MCF 10A (cell line): ENCODE measurements at regions not wholly inside any gene's neighbourhood (a gene's known extent, or its start where the extent isn't known, plus 50 kb on each side); places are given as distances from the start of the nearest gene placed in this dataset.
A peak's percentile ranks its signal among the peaks of the same experiment; 100 is the strongest.

Experiments used
- BruUV-seq: library from RNA; stranded (reverse); fragments of 400-500 nt; replicated peaks from 2 replicates; lab custom pipeline; 2021; lab: Mats Ljungman, UMichigan
- CTCF ChIA-PET: fragments of 300-600 bp; sonication (Branson Sonifier 250); formaldehyde crosslinking; extraction: SDS; loops from one replicate; lab custom pipeline; 2021; ENCODE audit warnings: antibody characterized with exemption, inconsistent platforms; lab: Yijun Ruan, JAX
- POLR2A ChIA-PET: fragments of 300-600, 350-650 bp; sonication (Branson Sonifier 250); formaldehyde crosslinking; extraction: SDS; loops from one replicate; lab custom pipeline; 2020; ENCODE audit warnings: antibody characterized with exemption, inconsistent platforms; lab: Yijun Ruan, JAX
- DNase-seq: peaks from one replicate; pipeline ENCODE4 v3.0.0-alpha.2; 2018; ENCODE audit not compliant: unreplicated experiment
- H3K27ac Mint-ChIP-seq: one replicate; pipeline ENCODE4 v1.8.0; 2022; ENCODE audit warnings: mild to moderate bottlenecking, low read depth, mixed read lengths; ENCODE audit not compliant: unreplicated experiment
- H3K27me3 Mint-ChIP-seq: one replicate; pipeline ENCODE4 v1.8.0; 2022; ENCODE audit warnings: mixed read lengths; ENCODE audit not compliant: insufficient read depth, unreplicated experiment
- H3K36me3 Mint-ChIP-seq: one replicate; pipeline ENCODE4 v1.8.0; 2022; ENCODE audit warnings: mild to moderate bottlenecking, moderate library complexity, mixed read lengths; ENCODE audit not compliant: insufficient read depth, unreplicated experiment
- H3K4me1 Mint-ChIP-seq: one replicate; pipeline ENCODE4 v1.8.0; 2022; ENCODE audit warnings: mixed read lengths; ENCODE audit not compliant: insufficient read depth, unreplicated experiment
- H3K4me3 Mint-ChIP-seq: one replicate; pipeline ENCODE4 v1.8.0; 2022; ENCODE audit warnings: mild to moderate bottlenecking, moderate library complexity, mixed read lengths; ENCODE audit not compliant: unreplicated experiment
- H3K9me3 Mint-ChIP-seq: one replicate; pipeline ENCODE4 v1.8.0; 2022; ENCODE audit warnings: mixed read lengths; ENCODE audit not compliant: unreplicated experiment
- CTCF ChIP-seq: fragments of 200-600 bp; IDR thresholded peaks from one replicate; pipeline ENCODE4 v1.8.0; 2022; ENCODE audit warnings: antibody characterized with exemption, mild to moderate bottlenecking; ENCODE audit not compliant: unreplicated experiment
- intact Hi-C: fragments of 100-400 bp; cut with micrococcal nuclease; formaldehyde crosslinking; loops from 2 replicates; pipeline ENCODE4 v1.14.1; 2022

GRCh38 chrX:36480441-36480990 is 527.6 kb upstream of the FAM47C start:
- no TSS peak for BruUV-seq

GRCh38 chrX:36501169-36501702 is 506.9 kb upstream of the FAM47C start:
- BruUV-seq: no TSS peak
- Mint-ChIP-seq H3K27me3 (no peaks in the 10 kb centered on the region), H3K27ac (no peak overlapping the region), H3K36me3 (no peaks in the 10 kb centered on the region), H3K4me1 (no peaks in the 10 kb centered on the region), H3K4me3 (no peak overlapping the region), H3K9me3 (peaks cover 7% of the 10 kb centered on the region)
- ChIA-PET POLR2A (no interaction called here), CTCF (no interaction called here)
- intact Hi-C loops: no loop called here
- TF ChIP-seq CTCF: no peak
- DNase-seq: peak; percentile 2

More at GRCh38 chrX:36480441-36480990, 527.6 kb upstream of the FAM47C start:
- POLR2A ChIA-PET: no interaction called here
- CTCF ChIA-PET: interaction anchor here (0.6 kb wide), 1 partner anchor 10 kb away, joined by 3 read pairs; no protein-coding TSS in a partner anchor
- Mint-ChIP-seq H3K4me3 (no peak overlapping the region), H3K36me3 (no peaks in the 10 kb centered on the region), H3K9me3 (no peaks in the 10 kb centered on the region), H3K27ac (no peak overlapping the region), H3K4me1 (no peaks in the 10 kb centered on the region), H3K27me3 (no peaks in the 10 kb centered on the region)
- intact Hi-C loops: no loop called here
- no peak for TF ChIP-seq CTCF
- no peak for DNase-seq

GRCh38 chrX:36504625-36505024 is 503.5 kb upstream of the FAM47C start:
- intact Hi-C loops: no loop called here

GRCh38 chrX:36508042-36508441 is 500.1 kb upstream of the FAM47C start:
- DNase-seq: no peak
- ChIA-PET POLR2A (no interaction called here), CTCF (no interaction called here)
- no peaks in the 10 kb centered on the region for H3K36me3 Mint-ChIP-seq
- no TSS peak for BruUV-seq
- no peak overlapping the region for H3K27ac Mint-ChIP-seq
- H3K4me3 Mint-ChIP-seq: no peak overlapping the region
- intact Hi-C loops: no loop called here
- H3K4me1 Mint-ChIP-seq: no peaks in the 10 kb centered on the region
- H3K27me3 Mint-ChIP-seq: no peaks in the 10 kb centered on the region
- H3K9me3 Mint-ChIP-seq: peaks cover 12% of the 10 kb centered on the region
- TF ChIP-seq CTCF: no peak

More at GRCh38 chrX:36504625-36505024, 503.5 kb upstream of the FAM47C start:
- no TSS peak for BruUV-seq
- Mint-ChIP-seq H3K4me1 (no peaks in the 10 kb centered on the region), H3K27me3 (no peaks in the 10 kb centered on the region), H3K36me3 (no peaks in the 10 kb centered on the region), H3K27ac (no peak overlapping the region), H3K9me3 (peaks cover 17% of the 10 kb centered on the region), H3K4me3 (no peak overlapping the region)
- ChIA-PET POLR2A (no interaction called here), CTCF (no interaction called here)
- TF ChIP-seq CTCF: no peak
- no peak for DNase-seq
